ENCODE measurements at regions not wholly inside any gene's neighbourhood (a gene's known extent, or its start where the extent isn't known, plus 50 kb on each side); places are given as distances from the start of the nearest gene placed in this dataset.

- Histone ChIP-seq H3F3A (ENCODE audit: insufficient read depth, low read length) (no peaks in the 10 kb centered on the region), H3K4me2 (ENCODE audit: low read depth, low read length) (no peak overlapping the region), H3K9ac (ENCODE audit: low read length) (no peak overlapping the region), H2AFZ (ENCODE audit: low read length) (no peak overlapping the region), H3K36me3 (replicated peaks; ENCODE audit: insufficient read depth, low read length) (no peaks in the 10 kb centered on the region), H3K9me2 (replicated peaks; ENCODE audit: insufficient read depth, low read length) (no peaks in the 10 kb centered on the region), H3K79me2 (ENCODE audit: low read length) (no peaks in the 10 kb centered on the region), H3K9me3 (replicated peaks; ENCODE audit: insufficient read depth, low read length) (no peaks in the 10 kb centered on the region), H4K20me1 (ENCODE audit: insufficient read depth, low read length) (no peaks in the 10 kb centered on the region), H3K4me1 (ENCODE audit: low read length) (no peaks in the 10 kb centered on the region), H3K27me3 (replicated peaks; ENCODE audit: insufficient read depth, low read length) (no peaks in the 10 kb centered on the region), H3K27ac (ENCODE audit: low read length) (no peak overlapping the region), H3K4me3 (ENCODE audit: low read length) (no peak overlapping the region)
- DNase-seq, result no peak
- TF ChIP-seq CTCF (IDR thresholded peaks at IDR 0.05; ENCODE audit: low read length), result no peak
- TF ChIP-seq EZH2phosphoT487 (IDR thresholded peaks at IDR 0.05; ENCODE audit: low read length), result no peak
- TF ChIP-seq EZH2 (optimal IDR thresholded peaks at IDR 0.05; ENCODE audit: low read depth, low read length), result no peak
Observed at GRCh38 chr6:144739873-144740272, 454.7 kb downstream of the UTRN start.

GRCh38 chr6:144741659-144742058 is 456.5 kb downstream of the UTRN start:
- Histone ChIP-seq H3K4me3 (ENCODE audit: low read length) (no peak overlapping the region), H3K27ac (ENCODE audit: low read length) (no peak overlapping the region), H3K36me3 (replicated peaks; ENCODE audit: insufficient read depth, low read length) (no peaks in the 10 kb centered on the region), H3K79me2 (ENCODE audit: low read length) (no peaks in the 10 kb centered on the region), H4K20me1 (ENCODE audit: insufficient read depth, low read length) (no peaks in the 10 kb centered on the region), H3F3A (ENCODE audit: insufficient read depth, low read length) (no peaks in the 10 kb centered on the region), H3K4me2 (ENCODE audit: low read depth, low read length) (no peak overlapping the region), H3K9ac (ENCODE audit: low read length) (no peak overlapping the region), H2AFZ (ENCODE audit: low read length) (no peak overlapping the region), H3K4me1 (ENCODE audit: low read length) (no peaks in the 10 kb centered on the region), H3K27me3 (replicated peaks; ENCODE audit: insufficient read depth, low read length) (no peaks in the 10 kb centered on the region), H3K9me2 (replicated peaks; ENCODE audit: insufficient read depth, low read length) (no peaks in the 10 kb centered on the region), H3K9me3 (replicated peaks; ENCODE audit: insufficient read depth, low read length) (no peaks in the 10 kb centered on the region)
- TF ChIP-seq EZH2phosphoT487 (IDR thresholded peaks at IDR 0.05; ENCODE audit: low read length) (no peak), CTCF (IDR thresholded peaks at IDR 0.05; ENCODE audit: low read length) (no peak), EZH2 (optimal IDR thresholded peaks at IDR 0.05; ENCODE audit: low read depth, low read length) (no peak)
- DNase-seq, result no peak

GRCh38 chr6:144742779-144743178 is 457.6 kb downstream of the UTRN start:
- no peaks in the 10 kb centered on the region for H4K20me1 ChIP-seq (ENCODE audit: insufficient read depth, low read length)
- H3K9ac ChIP-seq (ENCODE audit: low read length), result no peak overlapping the region
- H3K4me3 ChIP-seq (ENCODE audit: low read length), result no peak overlapping the region
- no peak overlapping the region for H3K4me2 ChIP-seq (ENCODE audit: low read depth, low read length)
- TF ChIP-seq EZH2phosphoT487 (IDR thresholded peaks at IDR 0.05; ENCODE audit: low read length) (no peak), EZH2 (optimal IDR thresholded peaks at IDR 0.05; ENCODE audit: low read depth, low read length) (no peak), CTCF (IDR thresholded peaks at IDR 0.05; ENCODE audit: low read length) (no peak)
- H3K79me2 ChIP-seq (ENCODE audit: low read length), result no peaks in the 10 kb centered on the region
- no peak for DNase-seq
- H3K4me1 ChIP-seq (ENCODE audit: low read length), result no peaks in the 10 kb centered on the region
- H3K9me3 ChIP-seq (replicated peaks; ENCODE audit: insufficient read depth, low read length), result no peaks in the 10 kb centered on the region
- H2AFZ ChIP-seq (ENCODE audit: low read length), result no peak overlapping the region
- no peaks in the 10 kb centered on the region for H3K9me2 ChIP-seq (replicated peaks; ENCODE audit: insufficient read depth, low read length)
- H3K27me3 ChIP-seq (replicated peaks; ENCODE audit: insufficient read depth, low read length), result no peaks in the 10 kb centered on the region
- no peak overlapping the region for H3K27ac ChIP-seq (ENCODE audit: low read length)
- H3K36me3 ChIP-seq (replicated peaks; ENCODE audit: insufficient read depth, low read length), result no peaks in the 10 kb centered on the region
- no peaks in the 10 kb centered on the region for H3F3A ChIP-seq (ENCODE audit: insufficient read depth, low read length)
